WTC11 (cell line): ENCODE measurements at regions not wholly inside any gene's neighbourhood (a gene's known extent, or its start where the extent isn't known, plus 50 kb on each side); places are given as distances from the start of the nearest gene placed in this dataset.

ENCODE experiments used
- ATF2 ChIP-seq: sonication (generic); formaldehyde crosslinking; IDR thresholded peaks from 2 replicates; pipeline ENCODE4 v1.8.1; 2022; ENCODE audit warnings: low read depth, missing genetic modification reagents, borderline replicate concordance
- CBFB ChIP-seq: sonication (generic); formaldehyde crosslinking; IDR thresholded peaks from 2 replicates; pipeline ENCODE4 v1.8.1; 2022; ENCODE audit warnings: mild to moderate bottlenecking, low read depth, missing genetic modification reagents
- E2F1 ChIP-seq: sonication (generic); formaldehyde crosslinking; IDR thresholded peaks from 2 replicates; pipeline ENCODE4 v1.8.0; 2022; ENCODE audit warnings: mild to moderate bottlenecking, missing genetic modification reagents
- E2F5 ChIP-seq: sonication (generic); formaldehyde crosslinking; IDR thresholded peaks from 2 replicates; pipeline ENCODE4 v1.8.1; 2022; ENCODE audit warnings: mild to moderate bottlenecking, moderate library complexity, missing genetic modification reagents
- ELF4 ChIP-seq: sonication (generic); formaldehyde crosslinking; IDR thresholded peaks from 2 replicates; pipeline ENCODE4 v1.8.1; 2022; ENCODE audit warnings: low read depth, mild to moderate bottlenecking, moderate library complexity, missing genetic modification reagents
- EMX1 ChIP-seq: fragments of 250-450 bp; sonication (Bioruptor Pico); IDR thresholded peaks from 2 replicates; pipeline ENCODE4 v1.8.0; 2021; ENCODE audit warnings: mild to moderate bottlenecking
- FOXK1 ChIP-seq: sonication (generic); formaldehyde crosslinking; IDR thresholded peaks from 2 replicates; pipeline ENCODE4 v1.8.0; 2022; ENCODE audit warnings: mild to moderate bottlenecking, moderate library complexity, missing genetic modification reagents
- GRHL2 ChIP-seq: fragments of 250-450 bp; sonication (Bioruptor Pico); IDR thresholded peaks from 2 replicates; pipeline ENCODE4 v1.8.0; 2022; ENCODE audit warnings: mild to moderate bottlenecking, moderate library complexity; ENCODE audit not compliant: insufficient replicate concordance, severe bottlenecking
- NFE2L1 ChIP-seq: sonication (generic); formaldehyde crosslinking; IDR thresholded peaks from 2 replicates; pipeline ENCODE4 v1.8.1; 2023; ENCODE audit warnings: missing genetic modification reagents
- NR1H2 ChIP-seq: sonication (generic); formaldehyde crosslinking; IDR thresholded peaks from 2 replicates; pipeline ENCODE4 v1.9.0; 2021; ENCODE audit warnings: mild to moderate bottlenecking, moderate library complexity, missing genetic modification reagents
- NR3C1 ChIP-seq: sonication (generic); formaldehyde crosslinking; conservative IDR thresholded peaks from 2 replicates; pipeline ENCODE4 v1.8.1; 2023; ENCODE audit warnings: low read depth, mild to moderate bottlenecking, missing genetic modification reagents
- OVOL2 ChIP-seq: fragments of 250-450 bp; sonication (Bioruptor Pico); IDR thresholded peaks from 2 replicates; pipeline ENCODE4 v1.9.0; 2021; ENCODE audit warnings: mild to moderate bottlenecking, borderline replicate concordance
- PRDM15 ChIP-seq: sonication (generic); formaldehyde crosslinking; IDR thresholded peaks from 2 replicates; pipeline ENCODE4 v1.8.0; 2022; ENCODE audit warnings: missing genetic modification reagents
- PRRX2 ChIP-seq: fragments of 250-450 bp; sonication (Bioruptor Pico); IDR thresholded peaks from 2 replicates; pipeline ENCODE4 v1.8.0; 2021; ENCODE audit warnings: mild to moderate bottlenecking
- SOX15 ChIP-seq: fragments of 250-450 bp; sonication (Bioruptor Pico); IDR thresholded peaks from 2 replicates; pipeline ENCODE4 v1.9.0; 2021; ENCODE audit warnings: mild to moderate bottlenecking
- SP1 ChIP-seq: sonication (generic); formaldehyde crosslinking; conservative IDR thresholded peaks from 2 replicates; pipeline ENCODE4 v1.8.1; 2022; ENCODE audit warnings: missing genetic modification reagents
- USF1 ChIP-seq: sonication (generic); formaldehyde crosslinking; IDR thresholded peaks from 2 replicates; pipeline ENCODE4 v1.8.0; 2022; ENCODE audit warnings: mild to moderate bottlenecking, missing genetic modification reagents
- ZMAT4 ChIP-seq: fragments of 250-450 bp; sonication (Bioruptor Pico); IDR thresholded peaks from 2 replicates; pipeline ENCODE4 v1.9.0; 2021; ENCODE audit warnings: mild to moderate bottlenecking
- ZNF232 ChIP-seq: sonication (generic); formaldehyde crosslinking; IDR thresholded peaks from 2 replicates; pipeline ENCODE4 v1.8.0; 2022; ENCODE audit warnings: mild to moderate bottlenecking, missing genetic modification reagents
- ZNF317 ChIP-seq: sonication (generic); formaldehyde crosslinking; IDR thresholded peaks from 2 replicates; pipeline ENCODE4 v1.8.1; 2023; ENCODE audit warnings: low read depth, mild to moderate bottlenecking, moderate library complexity, missing genetic modification reagents, borderline replicate concordance
- ZNF423 ChIP-seq: fragments of 250-450 bp; sonication (Bioruptor Pico); IDR thresholded peaks from 2 replicates; pipeline ENCODE4 v2.1.2; 2022; ENCODE audit warnings: mild to moderate bottlenecking, moderate library complexity
- ZNF425 ChIP-seq: fragments of 250-450 bp; sonication (Bioruptor Pico); conservative IDR thresholded peaks from 2 replicates; pipeline ENCODE4 v1.9.0; 2021; ENCODE audit warnings: mild to moderate bottlenecking

- no peak for TF ChIP-seq OVOL2
- TF ChIP-seq ZNF425 (CRISPR knock-in tag), result no peak
- peak; percentile 81; the same call in 1 of the 2 replicates for TF ChIP-seq FOXK1 (CRISPR knock-in tag)
- 0 out of 2 replicates have a peak, but pooled peaks have one; percentile 6 for TF ChIP-seq ZNF317 (CRISPR knock-in tag)
- TF ChIP-seq ZNF423 (CRISPR knock-in tag), result peak; percentile 77
- no peak for TF ChIP-seq EMX1 (CRISPR knock-in tag)
- TF ChIP-seq NR1H2 (CRISPR knock-in tag), result no peak
- no peak for TF ChIP-seq ELF4 (CRISPR knock-in tag)
- TF ChIP-seq ATF2 (CRISPR knock-in tag), result no peak
- no peak for TF ChIP-seq NFE2L1 (CRISPR knock-in tag)
- no peak for TF ChIP-seq GRHL2 (CRISPR knock-in tag)
- no peak for TF ChIP-seq E2F1 (CRISPR knock-in tag)
- no peak for TF ChIP-seq SOX15 (CRISPR knock-in tag)
- TF ChIP-seq SP1 (CRISPR knock-in tag), result peak; percentile 52
- no peak for TF ChIP-seq ZNF232 (CRISPR knock-in tag)
- no peak for TF ChIP-seq CBFB (CRISPR knock-in tag)
- no peak for TF ChIP-seq PRRX2 (CRISPR knock-in tag)
- no peak for TF ChIP-seq USF1 (CRISPR knock-in tag)
- peak; percentile 37; the same call in 1 of the 2 replicates for TF ChIP-seq E2F5
- no peak for TF ChIP-seq NR3C1
- no peak for TF ChIP-seq PRDM15 (CRISPR knock-in tag)
- TF ChIP-seq ZMAT4 (CRISPR knock-in tag), result no peak
These were observed 93.8 kb downstream of the MIAT start (continued) for GRCh38 chr22:26751217-26751616.
